ENCODE measurements at regions not wholly inside any gene's neighbourhood (a gene's known extent, or its start where the extent isn't known, plus 50 kb on each side); places are given as distances from the start of the nearest gene placed in this dataset.

DNA sequence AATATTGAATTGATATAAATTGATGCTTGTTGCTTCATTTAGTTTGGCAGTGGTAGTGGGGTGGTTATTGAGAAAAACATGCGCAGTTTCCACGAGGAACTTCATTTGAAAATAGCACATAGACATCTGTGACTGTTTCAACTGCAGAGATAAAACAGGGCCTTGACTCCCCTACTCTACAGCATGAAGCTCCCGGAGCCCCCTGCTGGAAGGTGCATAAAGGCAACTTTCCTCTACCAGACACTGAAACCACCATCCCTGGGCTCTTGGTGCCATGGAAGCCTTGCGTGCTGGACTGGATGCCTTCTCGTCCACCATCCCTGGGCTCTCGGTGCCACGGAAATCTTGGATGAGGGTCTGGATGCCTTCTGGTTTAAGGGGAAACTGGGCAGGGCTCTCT, 195.9 kb downstream of the CSNK2A3 start:
- no peak for TF ChIP-seq POLR2A (IDR thresholded peaks at IDR 0.05)
- TF ChIP-seq, protein P1, sequence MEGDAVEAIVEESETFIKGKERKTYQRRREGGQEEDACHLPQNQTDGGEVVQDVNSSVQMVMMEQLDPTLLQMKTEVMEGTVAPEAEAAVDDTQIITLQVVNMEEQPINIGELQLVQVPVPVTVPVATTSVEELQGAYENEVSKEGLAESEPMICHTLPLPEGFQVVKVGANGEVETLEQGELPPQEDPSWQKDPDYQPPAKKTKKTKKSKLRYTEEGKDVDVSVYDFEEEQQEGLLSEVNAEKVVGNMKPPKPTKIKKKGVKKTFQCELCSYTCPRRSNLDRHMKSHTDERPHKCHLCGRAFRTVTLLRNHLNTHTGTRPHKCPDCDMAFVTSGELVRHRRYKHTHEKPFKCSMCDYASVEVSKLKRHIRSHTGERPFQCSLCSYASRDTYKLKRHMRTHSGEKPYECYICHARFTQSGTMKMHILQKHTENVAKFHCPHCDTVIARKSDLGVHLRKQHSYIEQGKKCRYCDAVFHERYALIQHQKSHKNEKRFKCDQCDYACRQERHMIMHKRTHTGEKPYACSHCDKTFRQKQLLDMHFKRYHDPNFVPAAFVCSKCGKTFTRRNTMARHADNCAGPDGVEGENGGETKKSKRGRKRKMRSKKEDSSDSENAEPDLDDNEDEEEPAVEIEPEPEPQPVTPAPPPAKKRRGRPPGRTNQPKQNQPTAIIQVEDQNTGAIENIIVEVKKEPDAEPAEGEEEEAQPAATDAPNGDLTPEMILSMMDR (IDR thresholded peaks at IDR 0.05) = no peak
